HUDEP-2 (cell line): ENCODE measurements at regions not wholly inside any gene's neighbourhood (a gene's known extent, or its start where the extent isn't known, plus 50 kb on each side); places are given as distances from the start of the nearest gene placed in this dataset.
"Not testable (repeated sequence)": the region's sequence is repeated elsewhere in the genome, so short reads cannot be mapped to it uniquely, and the experiment has no call there.

ENCODE experiments used
- DNase-seq, 76 experiments: peaks; one replicate each; lab custom pipeline; 2025; ENCODE audit not compliant: unreplicated experiment in 76 of 76; lab: John Stamatoyannopoulos, UW

GRCh38 chr2:172253190-172254052 is 150.7 kb upstream of the DLX2 start:
- peak in 2 of 76 experiments; percentile 4 to 5 for DNase-seq

GRCh38 chr2:172256886-172257285 is 154.2 kb upstream of the DLX2 start:
- no peak for DNase-seq

DNA sequence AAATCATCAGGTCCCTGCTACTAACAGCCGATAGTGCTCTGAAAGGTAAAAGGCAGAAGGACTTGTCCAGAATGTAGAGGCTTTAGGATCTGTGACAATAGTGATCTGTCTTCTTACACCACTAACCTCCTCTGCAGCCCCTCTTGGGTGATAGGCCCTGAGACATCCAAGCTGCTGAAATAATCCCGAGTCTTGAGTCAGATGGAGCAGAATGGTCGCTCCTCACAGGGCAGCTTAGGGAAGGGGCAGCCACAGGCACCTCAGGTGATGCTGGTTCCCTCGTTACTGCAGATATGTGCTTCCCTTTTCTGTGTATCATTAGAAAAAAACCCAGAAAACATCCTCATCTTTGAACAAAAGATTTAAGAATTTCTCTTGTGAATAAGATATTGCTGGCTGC is 157.1 kb upstream of the DLX2 start:
- no peak for DNase-seq

GRCh38 chr2:172260336-172260735 is 157.6 kb upstream of the DLX2 start:
- no peak for DNase-seq

DNA sequence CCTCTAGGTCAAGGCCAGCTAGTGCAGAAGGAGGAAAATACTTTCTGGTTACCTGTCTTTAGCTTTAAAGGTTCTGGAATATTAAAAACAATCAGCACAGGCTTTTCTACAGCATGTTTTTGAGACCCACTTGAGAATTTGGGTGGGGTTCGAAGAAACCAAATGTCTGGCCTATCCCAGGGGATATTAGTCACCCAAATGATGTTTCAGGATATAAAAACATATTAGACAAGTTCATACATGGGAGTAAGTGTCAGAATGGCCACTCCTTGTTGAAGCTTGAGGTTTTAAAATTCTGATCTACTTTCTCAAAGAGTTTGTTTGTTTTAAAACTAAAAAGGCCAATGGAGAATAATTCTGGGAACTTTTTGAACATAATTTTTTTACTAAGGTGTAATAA is 158.6 kb upstream of the DLX2 start:
- DNase-seq = no peak

- no peak for DNase-seq
Observed at GRCh38 chr2:172262486-172262885, 159.8 kb upstream of the DLX2 start.

DNA sequence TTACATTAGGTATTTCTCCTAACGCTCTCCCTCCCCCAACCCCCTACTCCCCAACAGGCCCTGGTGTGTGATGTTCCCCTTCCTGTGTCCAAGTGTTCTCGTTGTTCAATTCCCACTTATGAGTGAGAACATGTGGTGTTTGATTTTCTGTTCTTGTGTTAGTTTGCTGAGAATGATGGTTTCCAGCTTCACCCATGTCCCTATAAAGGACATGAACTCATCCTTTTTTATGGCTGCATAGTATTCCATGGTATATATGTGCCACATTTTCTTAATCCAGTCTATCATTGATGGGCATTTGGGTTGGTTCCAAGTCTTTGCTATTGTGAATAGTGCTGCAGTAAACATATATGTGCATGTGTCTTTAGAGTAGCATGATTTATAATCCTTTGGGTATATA is 162.1 kb upstream of the DLX2 start:
- not testable (repeated sequence) for DNase-seq

DNA sequence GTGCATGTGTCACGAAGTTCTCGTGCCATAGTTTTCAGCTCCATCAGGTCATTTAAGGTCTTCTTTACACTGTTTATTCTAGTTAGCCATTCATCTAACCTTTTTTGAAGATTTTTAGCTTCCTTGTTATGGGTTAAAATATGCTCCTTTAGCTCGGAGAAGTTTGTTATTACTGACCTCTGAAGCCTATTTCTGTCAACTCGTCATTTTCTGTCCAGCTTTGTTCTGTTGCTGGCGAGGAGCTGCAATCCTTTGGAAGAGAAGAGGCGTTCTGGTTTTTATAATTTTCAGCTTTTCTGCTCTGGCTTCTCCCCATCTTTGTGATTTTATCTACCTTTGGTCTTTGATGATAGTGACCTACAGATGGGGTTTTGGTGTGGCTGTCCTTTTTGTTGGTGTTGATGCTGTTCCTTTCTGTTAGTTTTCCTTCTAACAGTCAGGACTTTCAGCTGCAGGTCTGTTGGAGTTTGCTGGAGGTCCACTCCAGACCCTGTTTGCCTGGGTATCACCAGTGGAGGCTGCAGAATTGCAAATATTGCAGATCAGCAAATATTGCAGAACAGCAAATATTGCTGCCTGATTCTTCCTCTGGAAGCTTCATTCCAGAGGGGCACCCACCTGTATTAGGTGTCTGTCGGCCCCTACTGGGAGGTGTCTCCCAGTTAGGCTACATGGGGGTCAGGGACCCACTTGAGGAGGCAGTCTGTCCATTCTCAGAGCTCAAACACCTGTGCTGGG is 157.7 kb upstream of the ITGA6 start:
- DNase-seq = not testable (repeated sequence)

DNA sequence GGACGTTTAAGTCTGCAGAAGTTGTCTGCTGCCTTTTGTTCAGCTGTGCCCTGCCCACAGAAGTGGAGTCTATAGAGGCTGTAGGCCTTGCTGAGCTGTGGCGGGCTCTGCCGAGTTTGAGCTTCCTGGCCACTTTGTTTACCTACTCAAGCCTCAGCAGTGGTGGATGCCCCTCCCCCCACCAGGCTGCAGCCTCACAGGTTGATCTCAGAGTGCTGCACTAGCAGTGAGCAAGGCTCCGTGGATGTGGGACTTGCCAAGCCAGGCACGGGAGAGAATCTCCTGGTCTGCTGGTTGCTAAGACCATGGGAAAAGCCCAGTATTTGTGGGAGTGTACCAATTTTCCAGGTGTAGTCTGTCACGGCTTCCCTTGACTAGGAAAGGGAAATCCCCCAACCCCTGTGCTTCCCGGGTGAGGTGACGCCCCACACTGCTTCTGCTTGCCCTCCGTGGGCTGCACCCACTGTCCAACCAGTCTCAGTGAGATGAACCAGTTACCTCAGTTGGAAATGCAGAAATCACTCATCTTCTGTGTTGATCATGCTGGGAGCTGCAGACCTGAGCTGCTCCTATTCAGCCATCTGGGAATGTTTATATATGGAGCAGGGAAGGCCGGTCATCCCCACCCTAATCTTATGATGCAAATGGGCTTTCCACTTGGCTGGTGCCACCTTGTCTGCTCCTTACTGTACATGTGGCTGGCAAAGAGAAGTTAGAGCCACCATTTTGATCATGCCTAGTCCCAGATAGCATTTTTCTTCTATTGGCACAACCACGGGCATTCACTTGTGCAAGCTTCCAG is 156.9 kb upstream of the ITGA6 start:
- no peak for DNase-seq

DNA sequence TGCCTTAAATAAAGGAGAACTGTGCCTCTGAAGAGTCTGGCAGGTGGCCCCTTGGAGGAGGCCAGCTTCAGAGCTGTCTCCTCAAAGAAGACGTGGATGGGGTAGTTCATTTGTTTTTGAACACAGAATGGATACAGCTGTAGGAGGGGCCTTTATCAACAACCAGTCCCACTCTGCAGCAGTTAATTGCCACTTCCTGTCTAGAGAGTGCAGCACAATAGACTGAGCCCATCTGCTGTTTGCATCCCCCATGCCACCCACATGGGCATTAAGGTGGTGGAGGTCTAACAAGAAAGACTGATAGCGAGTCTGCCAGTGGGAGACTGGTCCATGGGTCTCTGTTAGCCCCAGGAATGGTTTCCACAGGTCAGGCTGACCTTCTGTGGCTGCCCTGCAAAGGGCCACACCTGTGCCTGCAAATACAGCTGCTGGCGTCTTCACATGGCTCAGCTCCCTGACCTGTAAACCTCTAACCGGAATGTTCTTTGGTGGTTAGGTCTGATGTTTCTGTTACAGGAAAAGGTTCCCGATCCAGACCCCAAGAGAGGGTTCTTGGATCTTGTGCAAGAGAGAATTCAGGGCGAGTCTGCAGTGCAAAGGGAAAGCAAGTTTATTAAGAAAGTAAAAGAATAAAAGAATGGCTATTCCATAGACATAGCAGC is 153.3 kb upstream of the ITGA6 start:
- DNase-seq = no peak

DNA sequence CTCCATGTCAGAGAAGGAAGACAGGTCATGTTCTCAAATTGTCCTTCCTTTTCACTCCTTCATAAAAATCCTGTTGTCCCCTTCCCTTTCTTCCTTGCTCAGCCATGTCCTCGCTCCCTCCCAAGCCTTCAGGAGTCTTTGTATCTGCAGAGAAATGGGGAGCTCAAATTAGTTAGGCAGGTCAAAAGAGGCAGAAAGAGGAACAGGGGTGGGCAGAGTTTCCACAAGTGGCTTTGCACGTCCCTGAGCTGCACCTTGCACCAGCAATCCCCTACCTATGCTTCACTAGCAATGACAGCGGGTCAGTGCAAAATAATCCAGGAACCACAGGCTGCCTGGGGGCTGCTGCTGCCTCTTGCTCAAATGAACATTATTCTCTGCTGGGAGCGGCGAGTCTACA is 152.1 kb upstream of the ITGA6 start:
- no peak for DNase-seq

DNA sequence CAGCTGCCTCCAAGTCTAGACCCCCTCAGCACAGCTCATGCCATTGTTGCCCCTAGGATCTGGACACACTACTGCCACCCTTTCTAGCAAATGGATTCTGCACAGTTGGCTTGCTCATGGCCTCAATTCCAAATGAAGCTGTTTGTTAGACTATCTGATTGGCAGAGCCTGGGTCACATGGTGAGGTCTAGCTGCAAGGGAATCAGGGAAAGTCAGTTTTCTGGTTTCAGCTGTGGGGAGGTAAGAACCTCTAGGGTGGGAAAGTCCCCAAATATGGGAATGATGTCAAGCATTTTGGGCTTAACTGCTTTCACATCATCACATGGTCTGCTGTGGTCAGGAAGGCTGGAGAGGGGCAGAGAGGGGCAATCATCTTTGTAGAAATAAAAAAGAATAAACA is 150.4 kb upstream of the ITGA6 start:
- no peak for DNase-seq

GRCh38 chr2:172278667-172279066 is 148.7 kb upstream of the ITGA6 start:
- no peak for DNase-seq

DNA sequence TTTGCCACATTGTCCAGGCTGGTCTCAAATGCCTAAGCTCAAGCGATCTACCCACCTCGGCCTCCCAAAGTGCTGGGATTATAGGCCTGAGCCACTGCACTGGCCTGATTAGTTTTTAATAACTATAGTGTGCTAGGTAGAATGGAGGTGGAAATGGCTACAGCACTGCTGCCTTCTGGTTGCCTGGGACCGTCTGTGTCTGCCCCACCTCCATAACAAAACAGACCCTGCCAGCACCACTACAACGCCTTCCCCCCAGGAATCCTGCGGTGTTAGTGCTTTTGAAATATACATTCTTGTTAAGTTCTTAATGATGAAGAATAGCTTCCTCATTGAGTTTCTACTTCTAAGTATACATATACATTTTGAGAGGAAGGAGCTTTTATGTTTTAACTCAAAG is 148.2 kb upstream of the ITGA6 start:
- no peak for DNase-seq

GRCh38 chr2:172279813-172280212 is 147.6 kb upstream of the ITGA6 start:
- DNase-seq = no peak

- no peak for DNase-seq
Observed at GRCh38 chr2:172280571-172281361, 146.6 kb upstream of the ITGA6 start.

DNA sequence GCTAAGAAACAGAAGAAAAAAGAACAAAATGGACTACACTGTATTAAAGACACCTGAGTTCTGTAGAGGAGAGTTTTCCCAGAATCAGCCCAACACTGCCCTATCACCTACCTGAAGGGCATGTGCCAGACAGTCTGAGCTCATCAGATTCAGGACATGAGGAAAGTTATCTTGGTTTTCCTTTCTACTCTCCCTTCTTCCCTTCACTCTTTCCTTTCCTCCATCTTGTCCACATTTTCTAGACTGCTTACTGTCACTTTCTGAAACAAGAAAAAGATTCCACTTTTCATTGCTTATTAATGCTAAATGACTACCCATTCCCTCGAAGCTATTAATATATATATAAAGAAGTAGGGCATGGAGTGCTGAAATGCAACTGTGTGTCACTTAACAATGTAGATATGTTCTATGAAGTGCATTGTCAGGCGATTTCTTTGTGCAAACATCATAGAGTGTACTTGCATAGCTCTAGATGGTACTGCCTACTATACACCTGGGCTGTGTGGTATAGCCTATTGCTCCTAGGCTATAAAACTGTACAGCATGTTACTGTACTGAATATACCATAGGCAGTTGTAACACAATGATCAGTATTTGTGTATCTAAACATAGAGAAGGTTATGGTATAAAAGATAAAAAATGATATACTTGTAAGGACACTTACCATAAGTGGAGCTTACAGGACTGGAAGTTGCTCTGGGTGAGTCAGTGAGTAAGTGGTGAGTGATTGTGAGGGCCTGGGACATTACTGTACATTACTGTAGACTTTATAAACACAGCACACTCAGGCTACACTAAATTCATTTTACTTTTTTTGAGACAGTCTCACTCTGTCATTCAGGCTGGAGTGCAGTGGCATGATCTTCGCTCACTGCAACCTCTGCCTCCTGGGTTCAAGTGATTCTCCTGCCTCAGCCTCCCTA is 145.5 kb upstream of the ITGA6 start:
- no peak for DNase-seq

GRCh38 chr2:172282944-172283343 is 144.4 kb upstream of the ITGA6 start:
- no peak for DNase-seq

GRCh38 chr2:172283476-172283875 is 143.9 kb upstream of the ITGA6 start:
- DNase-seq = no peak
